MCF 10A (cell line): ENCODE measurements at regions not wholly inside any gene's neighbourhood (a gene's known extent, or its start where the extent isn't known, plus 50 kb on each side); places are given as distances from the start of the nearest gene placed in this dataset.

Experiments
- BruUV-seq: library from RNA; stranded (reverse); fragments of 400-500 nt; replicated peaks from 2 replicates; lab custom pipeline; 2021; lab: Mats Ljungman, UMichigan
- CTCF ChIA-PET: fragments of 300-600 bp; sonication (Branson Sonifier 250); formaldehyde crosslinking; extraction: SDS; loops from one replicate; lab custom pipeline; 2021; ENCODE audit warnings: antibody characterized with exemption, inconsistent platforms; lab: Yijun Ruan, JAX
- POLR2A ChIA-PET: fragments of 300-600, 350-650 bp; sonication (Branson Sonifier 250); formaldehyde crosslinking; extraction: SDS; loops from one replicate; lab custom pipeline; 2020; ENCODE audit warnings: antibody characterized with exemption, inconsistent platforms; lab: Yijun Ruan, JAX
- DNase-seq: peaks from one replicate; pipeline ENCODE4 v3.0.0-alpha.2; 2018; ENCODE audit not compliant: unreplicated experiment
- H3K27ac Mint-ChIP-seq: one replicate; pipeline ENCODE4 v1.8.0; 2022; ENCODE audit warnings: mild to moderate bottlenecking, low read depth, mixed read lengths; ENCODE audit not compliant: unreplicated experiment
- H3K27me3 Mint-ChIP-seq: one replicate; pipeline ENCODE4 v1.8.0; 2022; ENCODE audit warnings: mixed read lengths; ENCODE audit not compliant: insufficient read depth, unreplicated experiment
- H3K36me3 Mint-ChIP-seq: one replicate; pipeline ENCODE4 v1.8.0; 2022; ENCODE audit warnings: mild to moderate bottlenecking, moderate library complexity, mixed read lengths; ENCODE audit not compliant: insufficient read depth, unreplicated experiment
- H3K4me1 Mint-ChIP-seq: one replicate; pipeline ENCODE4 v1.8.0; 2022; ENCODE audit warnings: mixed read lengths; ENCODE audit not compliant: insufficient read depth, unreplicated experiment
- H3K4me3 Mint-ChIP-seq: one replicate; pipeline ENCODE4 v1.8.0; 2022; ENCODE audit warnings: mild to moderate bottlenecking, moderate library complexity, mixed read lengths; ENCODE audit not compliant: unreplicated experiment
- H3K9me3 Mint-ChIP-seq: one replicate; pipeline ENCODE4 v1.8.0; 2022; ENCODE audit warnings: mixed read lengths; ENCODE audit not compliant: unreplicated experiment
- intact Hi-C: fragments of 100-400 bp; cut with micrococcal nuclease; formaldehyde crosslinking; loops from 2 replicates; pipeline ENCODE4 v1.14.1; 2022
- TF ChIP-seq, protein P1 (sequence below): fragments of 200-600 bp; IDR thresholded peaks from one replicate; pipeline ENCODE4 v1.8.0; 2022; ENCODE audit warnings: antibody characterized with exemption, mild to moderate bottlenecking; ENCODE audit not compliant: unreplicated experiment

DNA sequence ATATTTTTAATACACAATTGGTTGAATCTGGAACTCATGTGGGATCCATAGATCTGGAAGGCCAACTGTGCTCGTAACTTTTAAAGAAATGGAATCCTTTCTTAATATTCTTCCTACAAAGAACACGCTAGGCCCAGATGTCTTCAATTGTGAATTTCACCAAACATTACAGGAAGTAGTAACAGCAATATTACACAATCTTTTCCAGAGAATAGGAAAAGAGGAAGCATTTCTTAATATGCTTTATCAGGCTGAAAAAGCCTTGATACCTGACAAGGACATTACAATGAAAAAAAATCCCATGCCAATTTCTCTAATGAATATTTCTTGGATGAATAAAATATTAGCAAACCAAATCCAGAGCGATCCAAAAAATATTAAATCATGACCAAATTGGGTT is 80.3 kb upstream of the HAAO start:
- TF ChIP-seq, protein P1, sequence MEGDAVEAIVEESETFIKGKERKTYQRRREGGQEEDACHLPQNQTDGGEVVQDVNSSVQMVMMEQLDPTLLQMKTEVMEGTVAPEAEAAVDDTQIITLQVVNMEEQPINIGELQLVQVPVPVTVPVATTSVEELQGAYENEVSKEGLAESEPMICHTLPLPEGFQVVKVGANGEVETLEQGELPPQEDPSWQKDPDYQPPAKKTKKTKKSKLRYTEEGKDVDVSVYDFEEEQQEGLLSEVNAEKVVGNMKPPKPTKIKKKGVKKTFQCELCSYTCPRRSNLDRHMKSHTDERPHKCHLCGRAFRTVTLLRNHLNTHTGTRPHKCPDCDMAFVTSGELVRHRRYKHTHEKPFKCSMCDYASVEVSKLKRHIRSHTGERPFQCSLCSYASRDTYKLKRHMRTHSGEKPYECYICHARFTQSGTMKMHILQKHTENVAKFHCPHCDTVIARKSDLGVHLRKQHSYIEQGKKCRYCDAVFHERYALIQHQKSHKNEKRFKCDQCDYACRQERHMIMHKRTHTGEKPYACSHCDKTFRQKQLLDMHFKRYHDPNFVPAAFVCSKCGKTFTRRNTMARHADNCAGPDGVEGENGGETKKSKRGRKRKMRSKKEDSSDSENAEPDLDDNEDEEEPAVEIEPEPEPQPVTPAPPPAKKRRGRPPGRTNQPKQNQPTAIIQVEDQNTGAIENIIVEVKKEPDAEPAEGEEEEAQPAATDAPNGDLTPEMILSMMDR = no peak
- H3K27ac Mint-ChIP-seq = no peak overlapping the region
- H3K4me1 Mint-ChIP-seq = no peaks in the 10 kb centered on the region
- intact Hi-C loops = no loop called here
- H3K36me3 Mint-ChIP-seq = no peaks in the 10 kb centered on the region
- POLR2A ChIA-PET = no interaction called here
- no peak overlapping the region for H3K4me3 Mint-ChIP-seq
- BruUV-seq = no TSS peak
- DNase-seq = no peak
- peaks cover 17% of the 10 kb centered on the region for H3K9me3 Mint-ChIP-seq
- H3K27me3 Mint-ChIP-seq = no peaks in the 10 kb centered on the region
- CTCF ChIA-PET = no interaction called here

DNA sequence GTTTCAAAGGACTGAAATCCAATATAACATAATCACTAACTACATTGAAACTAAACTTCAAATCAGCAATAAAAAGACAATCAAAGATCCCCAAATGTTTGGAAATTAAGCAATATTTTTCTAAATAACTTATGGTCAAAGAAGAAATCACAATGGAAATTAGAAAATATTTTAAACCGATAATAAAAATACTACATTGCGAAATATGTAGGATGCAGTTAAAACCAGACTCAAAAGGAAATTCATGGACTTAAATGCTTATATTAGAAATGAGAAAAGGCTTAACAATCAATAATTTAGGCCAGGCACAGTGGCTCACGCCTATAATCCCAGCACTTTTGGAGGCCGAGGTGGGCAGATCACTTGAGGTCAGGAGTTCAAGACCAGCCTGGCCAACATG is 79.0 kb upstream of the HAAO start:
- CTCF ChIA-PET = interaction anchor here (0.8 kb wide), 1 partner anchor 12 kb away, joined by 4 read pairs; no protein-coding TSS in a partner anchor

DNA sequence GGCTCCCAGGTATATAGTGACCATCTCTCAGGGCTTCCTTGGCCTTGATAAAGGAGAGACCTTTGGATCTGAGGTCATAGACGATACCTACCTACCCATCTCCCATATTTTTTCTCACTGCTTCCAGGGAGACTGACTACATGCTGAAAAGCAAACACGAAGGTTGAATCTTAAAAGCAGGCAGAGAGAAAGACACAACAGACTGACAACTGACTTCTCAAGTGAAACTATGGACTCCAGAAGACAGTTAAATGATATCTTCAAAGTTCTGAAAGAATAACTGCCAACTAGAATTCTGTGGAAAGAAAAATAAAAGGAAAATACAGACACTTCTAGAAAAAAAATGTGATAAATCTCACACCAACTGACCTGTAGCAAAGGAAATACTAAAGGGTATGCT is 76.5 kb upstream of the HAAO start:
- peaks cover 11% of the 10 kb centered on the region for H3K4me1 Mint-ChIP-seq
- no peaks in the 10 kb centered on the region for H3K36me3 Mint-ChIP-seq
- ChIA-PET POLR2A (no interaction called here), CTCF (no interaction called here)
- peaks cover 17% of the 10 kb centered on the region for H3K9me3 Mint-ChIP-seq
- no peaks in the 10 kb centered on the region for H3K27me3 Mint-ChIP-seq
- no TSS peak for BruUV-seq
- no peak overlapping the region for H3K27ac Mint-ChIP-seq
- intact Hi-C loops = no loop called here
- TF ChIP-seq, protein P1 = no peak
- no peak overlapping the region for H3K4me3 Mint-ChIP-seq
- DNase-seq = no peak

More for the DNA sequence above, 79.0 kb upstream of the HAAO start:
- no peaks in the 10 kb centered on the region for H3K36me3 Mint-ChIP-seq
- peaks cover 11% of the 10 kb centered on the region for H3K4me1 Mint-ChIP-seq
- DNase-seq = no peak
- no peak overlapping the region for H3K27ac Mint-ChIP-seq
- intact Hi-C loops = no loop called here
- TF ChIP-seq, protein P1 = no peak
- BruUV-seq = no TSS peak
- no peaks in the 10 kb centered on the region for H3K27me3 Mint-ChIP-seq
- peaks cover 17% of the 10 kb centered on the region for H3K9me3 Mint-ChIP-seq
- H3K4me3 Mint-ChIP-seq = no peak overlapping the region
- POLR2A ChIA-PET = no interaction called here

DNA sequence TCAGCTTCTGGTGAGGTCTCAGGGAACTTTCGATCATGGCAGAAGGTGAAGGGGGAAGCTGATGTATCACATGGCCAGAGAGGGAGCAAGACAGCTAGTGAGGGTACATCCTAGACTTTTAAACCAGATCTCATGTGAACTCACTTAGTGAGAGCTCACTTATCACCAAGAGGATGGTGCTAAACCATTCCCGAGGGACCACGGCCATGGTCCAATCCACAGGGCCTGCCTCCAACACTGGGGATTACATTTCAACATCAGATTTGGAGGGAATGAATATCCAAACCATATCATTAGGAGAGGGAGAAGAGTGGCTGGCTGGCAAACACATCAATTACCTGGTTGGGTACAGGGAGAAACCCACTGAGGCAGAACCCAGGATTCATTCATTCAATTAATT is 75.7 kb upstream of the HAAO start:
- intact Hi-C loops = no loop called here
- TF ChIP-seq, protein P1 = no peak
- H3K4me3 Mint-ChIP-seq = no peak overlapping the region
- BruUV-seq = no TSS peak
- no peaks in the 10 kb centered on the region for H3K27me3 Mint-ChIP-seq
- peaks cover 17% of the 10 kb centered on the region for H3K9me3 Mint-ChIP-seq
- ChIA-PET POLR2A (no interaction called here), CTCF (interaction anchor here (0.9 kb wide), 2 partner anchors 9 to 361 kb away, joined by 3 read pairs; no protein-coding TSS in a partner anchor)
- no peak overlapping the region for H3K27ac Mint-ChIP-seq
- H3K36me3 Mint-ChIP-seq = no peaks in the 10 kb centered on the region
- no peak for DNase-seq
- peaks cover 11% of the 10 kb centered on the region for H3K4me1 Mint-ChIP-seq
